NT2/D1 (cell line): ENCODE measurements at regions not wholly inside any gene's neighbourhood (a gene's known extent, or its start where the extent isn't known, plus 50 kb on each side); places are given as distances from the start of the nearest gene placed in this dataset.

ENCODE experiments used
- SUZ12 ChIP-seq: IDR thresholded peaks from 2 replicates; pipeline ENCODE4 v1.6.1; 2011; ENCODE audit not compliant: insufficient read length, insufficient read depth; ENCODE audit errors: extremely low read depth
- YY1 ChIP-seq: IDR thresholded peaks from 2 replicates; pipeline ENCODE4 v1.6.1; 2011; ENCODE audit not compliant: insufficient read length, insufficient read depth
- ZNF274 ChIP-seq: IDR thresholded peaks from 2 replicates; pipeline ENCODE4 v1.6.1; 2011; ENCODE audit warnings: mild to moderate bottlenecking, low read depth, low read length

DNA sequence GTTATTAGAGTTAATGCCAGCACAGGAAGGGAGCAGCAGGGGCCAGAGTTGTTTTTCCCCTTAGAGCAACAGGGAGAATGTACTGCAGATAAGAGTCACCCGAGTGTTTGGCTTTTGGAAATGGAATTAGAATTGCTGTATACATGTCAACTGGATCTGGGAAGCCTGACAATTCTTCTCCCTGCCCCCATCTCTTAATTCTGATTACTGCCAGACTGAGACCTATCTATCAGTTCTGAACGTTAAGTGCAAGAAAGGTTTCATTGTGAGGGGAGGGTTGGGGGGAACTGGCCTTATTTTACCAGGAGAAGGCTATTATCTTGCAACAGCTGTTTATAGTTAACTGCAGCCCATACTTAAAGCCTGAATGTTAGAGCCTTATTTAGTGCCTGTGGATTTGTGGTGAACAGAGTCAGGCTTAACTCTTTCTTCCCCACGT lies 424.5 kb upstream of the CDH11 start:
- no peak for TF ChIP-seq SUZ12
- no peak for TF ChIP-seq YY1
- TF ChIP-seq ZNF274 = no peak
